Heart left ventricle (tissue), 13 donors: ENCODE measurements at regions not wholly inside any gene's neighbourhood (a gene's known extent, or its start where the extent isn't known, plus 50 kb on each side); places are given as distances from the start of the nearest gene placed in this dataset.

Experiments used
- CTCF ChIP-seq, 12 donors: fragments of 200-600 bp; sonication (generic) in 4 of 12; IDR thresholded peaks; one replicate each; pipeline versions ENCODE4 v1.5.0 to v1.8.0; 2018 to 2022; ENCODE audit warnings: antibody characterized with exemption in 12 of 12, mild to moderate bottlenecking in 5 of 12
- POLR2A ChIP-seq, 2 donors: fragments of 450-650 bp; IDR thresholded peaks; one replicate each; pipeline ENCODE4 v1.6.1; 2017; ENCODE audit warnings: antibody characterized with exemption in 2 of 2, mild to moderate bottlenecking in 2 of 2, moderate library complexity in 2 of 2
- donor health status: ischemic (EF 13 %, LVEDD 7.1; RV severe dilation, severe dysfunction).
- donor health status: DM: no; HTN: yes; CAD: no.
- donor health status: DM: no; HTN: no; CAD: no.
- donor health status: ischemic (EF 25% LVEDD 6.9; RV normal size, moderate dysfunction).
- donor health status: ischemic (EF 25% LVEDD 5.7; RV mildly dilated, moderate dysfunction).
- donor health status: ischemic (EF 35%, LVEDD 5.7; RV mildly dilated, moderate dysfunction).
- donor health status: nonischemic (EF 11% LVEDD 7.7; RV severe dilation, severe dysfunction).
- donor health status: DM: yes; HTN: yes; CAD: no.
- donor health status: PGD.
- donor health status: ischemic (EF 29% LVEDD 5.4; RV normal size, mild dysfunction).
- donor health status: nonischemic (EF 23%, LVEDD 6.1; RV moderate dilation, normal function).

GRCh38 chrX:6906608-6907007 is 240.9 kb upstream of the STS start:
- TF ChIP-seq CTCF (IDR thresholded peaks at IDR 0.05) = no peak
- no peak for TF ChIP-seq POLR2A (IDR thresholded peaks at IDR 0.05)
